ENCODE measurements at regions not wholly inside any gene's neighbourhood (a gene's known extent, or its start where the extent isn't known, plus 50 kb on each side); places are given as distances from the start of the nearest gene placed in this dataset.

DNA sequence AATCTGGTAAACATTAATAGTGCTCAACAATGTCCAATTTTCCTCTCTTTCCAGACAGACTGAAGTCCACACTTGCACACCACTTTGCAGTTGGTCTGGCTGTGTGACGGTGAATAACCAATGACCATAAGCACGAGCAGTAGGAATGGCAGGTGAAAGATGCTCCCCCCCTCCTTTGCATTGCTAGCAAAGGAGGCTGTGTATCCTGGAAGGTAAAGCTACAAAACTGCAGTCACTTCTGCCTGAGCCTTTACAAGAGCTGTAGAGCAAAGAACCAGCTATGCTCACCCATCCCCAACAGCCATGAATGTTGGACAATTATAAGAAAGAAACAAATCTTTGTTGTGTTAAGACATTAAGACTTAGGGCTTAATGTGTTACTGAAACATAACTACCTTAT is 178.0 kb downstream of the IPMK start:
- Histone ChIP-seq H3K4me3 (IDR thresholded peaks at IDR 0.05; ENCODE audit: insufficient read depth, low read depth, low read length) (no peak overlapping the region), H3K9ac (no peak overlapping the region), H3K4me1 (ENCODE audit: low read depth, poor library complexity, severe bottlenecking) (peaks cover 2% of the 10 kb centered on the region), H3K27me3 (ENCODE audit: insufficient read depth, low read depth) (no peaks in the 10 kb centered on the region), H3K79me2 (ENCODE audit: insufficient read depth, low read depth) (no peaks in the 10 kb centered on the region), H4K20me1 (ENCODE audit: insufficient read depth) (no peaks in the 10 kb centered on the region), H3K4me2 (no peak overlapping the region), H2AFZ (ENCODE audit: low read depth) (no peak overlapping the region), H3K27ac (no peak overlapping the region), H3K36me3 (ENCODE audit: insufficient read depth) (no peaks in the 10 kb centered on the region)
- no peak for TF ChIP-seq CTCF (conservative IDR thresholded peaks at IDR 0.05; ENCODE audit: low read depth, low read length)

DNA sequence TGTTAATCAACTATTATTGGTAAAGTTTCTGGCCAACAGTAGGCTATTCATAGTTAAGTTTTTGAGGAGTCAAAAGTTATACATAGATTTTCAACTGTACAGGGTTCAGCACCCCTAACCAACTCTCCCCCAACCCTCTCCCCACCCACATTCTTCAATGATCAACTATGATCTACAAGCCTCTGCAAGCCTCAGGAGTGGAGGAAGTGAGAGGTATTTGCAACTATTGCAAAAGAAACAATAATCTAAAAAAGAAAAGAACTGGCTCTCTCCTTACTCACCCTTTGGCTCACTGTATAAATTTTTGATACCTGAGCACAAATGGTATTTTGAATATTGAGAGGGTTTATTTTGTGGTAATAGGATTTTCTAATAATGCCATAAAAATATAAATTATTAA is 179.8 kb downstream of the IPMK start:
- H3K79me2 ChIP-seq (ENCODE audit: insufficient read depth, low read depth), result no peaks in the 10 kb centered on the region
- no peak for TF ChIP-seq CTCF (conservative IDR thresholded peaks at IDR 0.05; ENCODE audit: low read depth, low read length)
- no peak overlapping the region for H3K4me3 ChIP-seq (IDR thresholded peaks at IDR 0.05; ENCODE audit: insufficient read depth, low read depth, low read length)
- H3K36me3 ChIP-seq (ENCODE audit: insufficient read depth), result no peaks in the 10 kb centered on the region
- no peaks in the 10 kb centered on the region for H4K20me1 ChIP-seq (ENCODE audit: insufficient read depth)
- H2AFZ ChIP-seq (ENCODE audit: low read depth), result no peak overlapping the region
- H3K9ac ChIP-seq, result no peak overlapping the region
- H3K27me3 ChIP-seq (ENCODE audit: insufficient read depth, low read depth), result no peaks in the 10 kb centered on the region
- no peak overlapping the region for H3K4me2 ChIP-seq
- no peak overlapping the region for H3K27ac ChIP-seq
- H3K4me1 ChIP-seq (ENCODE audit: low read depth, poor library complexity, severe bottlenecking), result no peaks in the 10 kb centered on the region

- no peak overlapping the region for H3K27ac ChIP-seq
- TF ChIP-seq CTCF (conservative IDR thresholded peaks at IDR 0.05; ENCODE audit: low read depth, low read length), result no peak
- no peak overlapping the region for H2AFZ ChIP-seq (ENCODE audit: low read depth)
- H3K27me3 ChIP-seq (ENCODE audit: insufficient read depth, low read depth), result no peaks in the 10 kb centered on the region
- H3K36me3 ChIP-seq (ENCODE audit: insufficient read depth), result no peaks in the 10 kb centered on the region
- no peaks in the 10 kb centered on the region for H3K79me2 ChIP-seq (ENCODE audit: insufficient read depth, low read depth)
- H3K9ac ChIP-seq, result no peak overlapping the region
- H3K4me1 ChIP-seq (ENCODE audit: low read depth, poor library complexity, severe bottlenecking), result no peaks in the 10 kb centered on the region
- H3K4me2 ChIP-seq, result no peak overlapping the region
- H4K20me1 ChIP-seq (ENCODE audit: insufficient read depth), result no peaks in the 10 kb centered on the region
- no peak overlapping the region for H3K4me3 ChIP-seq (IDR thresholded peaks at IDR 0.05; ENCODE audit: insufficient read depth, low read depth, low read length)
These were observed 180.9 kb downstream of the IPMK start for GRCh38 chr10:58086763-58087150.

GRCh38 chr10:58086144-58086762 is 181.4 kb downstream of the IPMK start:
- Histone ChIP-seq H3K79me2 (ENCODE audit: insufficient read depth, low read depth) (no peaks in the 10 kb centered on the region), H3K4me3 (IDR thresholded peaks at IDR 0.05; ENCODE audit: insufficient read depth, low read depth, low read length) (no peak overlapping the region), H2AFZ (ENCODE audit: low read depth) (no peak overlapping the region), H3K9ac (no peak overlapping the region), H3K4me1 (ENCODE audit: low read depth, poor library complexity, severe bottlenecking) (no peaks in the 10 kb centered on the region), H3K36me3 (ENCODE audit: insufficient read depth) (no peaks in the 10 kb centered on the region), H4K20me1 (ENCODE audit: insufficient read depth) (no peaks in the 10 kb centered on the region), H3K27me3 (ENCODE audit: insufficient read depth, low read depth) (no peaks in the 10 kb centered on the region), H3K4me2 (no peak overlapping the region), H3K27ac (no peak overlapping the region)
- no peak for TF ChIP-seq CTCF (conservative IDR thresholded peaks at IDR 0.05; ENCODE audit: low read depth, low read length)

All from KMS-11 (cell line).